NCI-H460 (cell line): ENCODE measurements at regions not wholly inside any gene's neighbourhood (a gene's known extent, or its start where the extent isn't known, plus 50 kb on each side); places are given as distances from the start of the nearest gene placed in this dataset.
"Not testable (repeated sequence)": the region's sequence is repeated elsewhere in the genome, so short reads cannot be mapped to it uniquely, and the experiment has no call there.

Source experiments
- DNase-seq: peaks from one replicate; pipeline ENCODE4 v3.0.0-alpha.2; 2016; ENCODE audit warnings: low read depth; ENCODE audit errors: extremely low read depth

- no peak for DNase-seq
These were observed 467.1 kb downstream of the ATP23 start for GRCh38 chr12:58408516-58408915.

GRCh38 chr12:58412461-58413060 lies 471.2 kb downstream of the ATP23 start:
- no peak for DNase-seq

GRCh38 chr12:58413794-58414193 lies 472.4 kb downstream of the ATP23 start:
- no peak for DNase-seq

- DNase-seq = no peak
These were observed 473.1 kb downstream of the ATP23 start for GRCh38 chr12:58414398-58414871.

GRCh38 chr12:58415716-58416115 lies 474.3 kb downstream of the ATP23 start:
- DNase-seq = no peak

- DNase-seq = peak; percentile 14
These were observed 474.9 kb downstream of the ATP23 start for GRCh38 chr12:58416236-58416635.

GRCh38 chr12:58419196-58419760 lies 477.9 kb downstream of the ATP23 start:
- no peak for DNase-seq

- no peak for DNase-seq
These were observed 478.5 kb downstream of the ATP23 start for GRCh38 chr12:58419905-58420304.

- DNase-seq = no peak
These were observed 479.1 kb downstream of the ATP23 start for GRCh38 chr12:58420503-58420902.

- DNase-seq = no peak
These were observed 480.6 kb downstream of the ATP23 start for GRCh38 chr12:58421990-58422389.

- peak; percentile 5 for DNase-seq
These were observed 483.5 kb downstream of the ATP23 start for GRCh38 chr12:58424735-58425392.

GRCh38 chr12:58425481-58426392 lies 484.4 kb downstream of the ATP23 start:
- peak; percentile 78 for DNase-seq

- DNase-seq = not testable (repeated sequence)
These were observed 485.1 kb downstream of the ATP23 start for GRCh38 chr12:58426437-58426836.

GRCh38 chr12:58433959-58434358 lies 486.3 kb downstream of the LRIG3 start:
- no peak for DNase-seq

GRCh38 chr12:58434726-58435125 lies 485.6 kb downstream of the LRIG3 start:
- no peak for DNase-seq

GRCh38 chr12:58435647-58436046 lies 484.7 kb downstream of the LRIG3 start:
- DNase-seq = no peak

GRCh38 chr12:58441483-58441882 lies 478.8 kb downstream of the LRIG3 start:
- no peak for DNase-seq

GRCh38 chr12:58443273-58443980 lies 476.9 kb downstream of the LRIG3 start:
- DNase-seq = peak; percentile 37

GRCh38 chr12:58443981-58444371 lies 476.3 kb downstream of the LRIG3 start:
- no peak for DNase-seq

GRCh38 chr12:58450868-58451482 lies 469.3 kb downstream of the LRIG3 start:
- DNase-seq = no peak
